ENCODE measurements at regions not wholly inside any gene's neighbourhood (a gene's known extent, or its start where the extent isn't known, plus 50 kb on each side); places are given as distances from the start of the nearest gene placed in this dataset.

DNA sequence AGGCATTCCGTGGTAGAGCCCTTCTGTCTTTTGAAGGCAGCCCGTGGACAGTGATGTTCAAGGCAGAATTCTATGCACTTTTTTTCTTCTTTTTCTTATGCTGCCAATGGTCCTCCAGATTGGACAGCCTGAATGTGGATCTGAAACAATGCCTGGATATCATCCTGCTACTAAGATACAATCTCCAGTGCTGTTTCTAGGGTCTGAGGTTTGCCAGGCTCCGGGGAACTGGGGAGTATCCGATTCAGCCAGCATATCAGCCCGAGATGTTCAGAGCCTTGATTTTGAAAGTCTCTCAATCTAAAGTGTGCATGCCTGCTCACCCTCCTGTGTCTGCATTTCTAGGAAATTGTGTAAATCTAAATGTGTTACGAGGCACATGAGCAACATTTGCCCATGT, 103.8 kb upstream of the WWC1 start:
- Mint-ChIP-seq H3K4me1 (no peaks in the 10 kb centered on the region), H3K27me3 (peaks cover 52% of the 10 kb centered on the region), H3K27ac (ENCODE audit: low read depth) (no peak overlapping the region), H3K36me3 (ENCODE audit: insufficient read depth) (no peaks in the 10 kb centered on the region), H3K4me3 (no peak overlapping the region), H3K9me3 (no peaks in the 10 kb centered on the region)
- DNase-seq (ENCODE audit: low spot score in 2 of 2) (no peak), ATAC-seq (replicated peaks; ENCODE audit: extremely low read depth, poor library complexity, severe bottlenecking) (no peak)

DNA sequence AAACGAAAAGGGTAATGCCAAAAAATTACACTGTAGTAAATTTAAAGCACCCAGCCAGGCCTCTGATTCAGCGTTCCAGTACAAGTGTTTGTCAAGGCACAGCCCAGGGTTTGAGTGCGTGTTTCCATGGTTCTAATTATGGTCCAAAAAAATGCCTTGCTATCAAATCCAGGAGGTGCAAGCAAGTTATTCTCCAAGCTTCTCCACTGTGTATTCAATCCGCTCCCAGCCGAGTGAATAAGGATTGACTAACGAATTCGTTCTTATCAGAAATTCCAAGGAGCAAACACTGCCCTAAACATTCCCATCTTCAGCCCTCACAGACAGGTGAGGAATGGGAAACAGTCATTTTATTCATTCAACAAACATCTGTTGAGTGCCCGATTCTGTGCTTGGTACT, 103.3 kb upstream of the WWC1 start:
- H3K9me3 Mint-ChIP-seq: no peaks in the 10 kb centered on the region
- H3K27ac Mint-ChIP-seq (ENCODE audit: low read depth): no peak overlapping the region
- no peaks in the 10 kb centered on the region for H3K4me1 Mint-ChIP-seq
- no peak for ATAC-seq (replicated peaks; ENCODE audit: extremely low read depth, poor library complexity, severe bottlenecking)
- no peaks in the 10 kb centered on the region for H3K36me3 Mint-ChIP-seq (ENCODE audit: insufficient read depth)
- H3K27me3 Mint-ChIP-seq: peaks cover 56% of the 10 kb centered on the region
- DNase-seq (ENCODE audit: low spot score in 2 of 2): no peak
- H3K4me3 Mint-ChIP-seq: no peak overlapping the region

DNA sequence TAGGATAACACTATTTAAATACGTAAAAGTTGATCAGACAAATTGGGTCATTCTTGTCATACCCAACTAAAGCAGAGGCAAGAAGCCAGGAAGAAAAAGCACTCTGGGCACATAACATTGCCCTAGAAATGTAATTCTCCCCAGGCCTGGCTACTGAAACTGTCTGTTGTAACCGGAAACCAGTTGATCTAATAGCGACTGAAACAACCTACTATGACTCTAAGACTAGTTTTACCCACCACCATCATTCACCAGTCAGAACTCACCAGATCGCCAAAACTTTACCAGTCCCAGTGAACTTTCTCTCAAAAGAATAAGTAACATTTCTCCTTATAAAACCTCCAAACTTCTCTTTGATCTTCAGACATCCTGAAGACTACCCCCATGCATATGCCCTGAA, 99.3 kb upstream of the WWC1 start:
- Mint-ChIP-seq H3K4me3 (no peak overlapping the region), H3K4me1 (no peaks in the 10 kb centered on the region), H3K36me3 (ENCODE audit: insufficient read depth) (no peaks in the 10 kb centered on the region), H3K27me3 (peaks cover 64% of the 10 kb centered on the region), H3K9me3 (no peaks in the 10 kb centered on the region), H3K27ac (ENCODE audit: low read depth) (no peak overlapping the region)
- ATAC-seq (replicated peaks; ENCODE audit: extremely low read depth, poor library complexity, severe bottlenecking): no peak
- DNase-seq (ENCODE audit: low spot score in 2 of 2): no peak

DNA sequence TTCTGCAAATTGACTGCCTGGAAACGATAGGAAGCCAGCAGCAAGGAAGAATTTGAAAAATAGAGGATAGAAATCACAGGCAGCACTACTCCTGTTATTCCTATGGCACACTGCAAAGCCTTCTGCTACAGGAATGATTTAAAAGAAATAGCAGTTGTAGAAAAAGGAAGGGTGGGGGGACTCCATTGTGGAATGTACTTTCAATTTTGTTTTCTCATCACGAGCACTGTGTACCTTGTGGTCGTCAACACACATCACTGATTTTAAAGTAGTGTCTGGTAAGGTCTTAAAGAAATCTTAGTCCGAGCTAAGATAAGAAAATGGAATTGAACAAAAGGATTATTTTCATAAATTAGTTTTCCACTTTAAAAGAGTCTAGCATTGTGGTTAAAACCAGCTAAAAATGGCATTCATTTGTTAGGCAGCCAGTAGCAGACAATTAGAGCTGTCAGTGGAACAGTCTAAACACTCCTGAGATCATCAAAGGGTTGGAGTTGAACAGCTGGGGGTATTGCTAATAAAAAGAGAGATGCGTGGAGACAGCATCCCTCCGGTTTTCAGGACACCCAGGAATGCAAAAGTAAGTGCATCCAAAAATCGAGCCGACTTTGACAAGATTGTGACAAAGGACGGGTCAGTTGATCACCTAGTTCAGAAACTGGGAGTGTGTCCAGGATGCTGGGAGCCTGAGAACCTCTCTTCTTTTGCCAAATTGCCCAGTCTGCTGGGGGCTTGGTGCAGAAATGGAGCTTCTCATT, 97.8 kb upstream of the WWC1 start:
- Mint-ChIP-seq H3K27ac (ENCODE audit: low read depth) (no peak overlapping the region), H3K4me1 (no peaks in the 10 kb centered on the region), H3K36me3 (ENCODE audit: insufficient read depth) (no peaks in the 10 kb centered on the region), H3K4me3 (no peak overlapping the region), H3K9me3 (no peaks in the 10 kb centered on the region), H3K27me3 (peaks cover 63% of the 10 kb centered on the region)
- ATAC-seq (replicated peaks; ENCODE audit: extremely low read depth, poor library complexity, severe bottlenecking) (no peak), DNase-seq (ENCODE audit: low spot score in 2 of 2) (no peak)

DNA sequence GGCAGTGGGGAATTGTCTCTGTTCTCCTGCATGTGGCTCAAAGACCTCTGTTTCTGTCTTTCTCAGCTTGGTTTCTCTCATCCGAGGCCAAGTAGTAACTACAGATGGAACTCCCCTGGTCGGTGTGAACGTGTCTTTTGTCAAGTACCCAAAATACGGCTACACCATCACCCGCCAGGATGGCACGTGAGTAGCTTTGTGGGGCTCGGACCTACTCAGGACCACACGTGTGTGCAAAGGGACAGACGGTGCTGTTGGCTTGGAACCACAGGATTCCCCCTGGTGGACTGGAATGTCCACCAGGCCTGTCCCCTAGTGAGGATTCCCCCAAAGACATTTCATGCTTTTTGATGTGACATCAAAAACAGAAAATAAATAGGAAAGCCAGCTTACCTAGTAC, 96.3 kb upstream of the WWC1 start:
- Mint-ChIP-seq H3K9me3 (no peaks in the 10 kb centered on the region), H3K36me3 (ENCODE audit: insufficient read depth) (no peaks in the 10 kb centered on the region), H3K27me3 (peaks cover 62% of the 10 kb centered on the region), H3K4me3 (no peak overlapping the region), H3K27ac (ENCODE audit: low read depth) (no peak overlapping the region), H3K4me1 (no peaks in the 10 kb centered on the region)
- no peak for DNase-seq (ENCODE audit: low spot score in 2 of 2)
- no peak for ATAC-seq (replicated peaks; ENCODE audit: extremely low read depth, poor library complexity, severe bottlenecking)

DNA sequence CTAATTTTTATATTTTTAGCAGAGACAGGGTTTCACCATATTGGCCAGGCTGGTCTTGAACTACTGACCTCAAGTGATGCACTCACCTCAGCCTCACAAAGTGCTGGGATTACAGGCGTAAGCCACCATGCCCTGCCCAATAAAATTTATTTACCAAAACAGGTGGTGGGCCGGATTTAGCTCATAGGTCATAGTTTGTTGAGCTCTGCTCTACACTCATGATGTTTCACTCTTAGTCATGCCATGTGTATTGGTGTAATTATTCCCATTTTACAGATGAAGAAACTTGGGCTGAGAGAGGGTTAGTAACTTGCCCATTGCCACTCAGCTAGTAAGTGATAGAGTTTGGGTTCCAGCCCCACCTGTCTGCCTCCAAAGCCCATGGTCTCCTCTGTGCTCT, 93.1 kb upstream of the WWC1 start:
- DNase-seq (ENCODE audit: low spot score in 2 of 2): no peak
- Mint-ChIP-seq H3K27ac (ENCODE audit: low read depth) (no peak overlapping the region), H3K4me1 (no peaks in the 10 kb centered on the region), H3K9me3 (no peaks in the 10 kb centered on the region), H3K4me3 (no peak overlapping the region), H3K36me3 (ENCODE audit: insufficient read depth) (no peaks in the 10 kb centered on the region), H3K27me3 (peaks cover 36% of the 10 kb centered on the region)
- ATAC-seq (replicated peaks; ENCODE audit: extremely low read depth, poor library complexity, severe bottlenecking): no peak

DNA sequence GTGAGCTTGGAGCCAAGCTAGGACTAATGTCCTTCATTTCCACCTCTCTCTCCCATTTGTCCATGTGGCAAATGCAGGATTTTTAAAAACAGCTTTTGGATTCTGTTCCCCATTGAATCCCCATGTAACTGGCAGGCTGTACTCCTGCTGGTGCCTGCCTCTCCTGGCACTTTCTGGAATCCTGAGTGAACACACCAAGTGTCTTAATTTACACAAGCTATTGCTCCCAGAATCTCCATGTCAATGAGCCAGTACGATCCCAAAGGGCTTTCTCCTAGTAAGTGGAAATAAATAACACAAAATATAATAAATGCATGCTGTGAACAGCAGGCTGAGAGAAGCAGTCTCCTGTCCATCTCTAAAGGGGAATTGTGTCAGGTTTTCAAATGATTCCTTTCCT, 88.4 kb upstream of the WWC1 start:
- Mint-ChIP-seq H3K4me3 (no peak overlapping the region), H3K36me3 (ENCODE audit: insufficient read depth) (no peaks in the 10 kb centered on the region), H3K4me1 (no peaks in the 10 kb centered on the region), H3K27me3 (peaks cover 16% of the 10 kb centered on the region), H3K27ac (ENCODE audit: low read depth) (no peak overlapping the region), H3K9me3 (no peaks in the 10 kb centered on the region)
- ATAC-seq (replicated peaks; ENCODE audit: extremely low read depth, poor library complexity, severe bottlenecking) (no peak), DNase-seq (ENCODE audit: low spot score in 2 of 2) (no peak)

DNA sequence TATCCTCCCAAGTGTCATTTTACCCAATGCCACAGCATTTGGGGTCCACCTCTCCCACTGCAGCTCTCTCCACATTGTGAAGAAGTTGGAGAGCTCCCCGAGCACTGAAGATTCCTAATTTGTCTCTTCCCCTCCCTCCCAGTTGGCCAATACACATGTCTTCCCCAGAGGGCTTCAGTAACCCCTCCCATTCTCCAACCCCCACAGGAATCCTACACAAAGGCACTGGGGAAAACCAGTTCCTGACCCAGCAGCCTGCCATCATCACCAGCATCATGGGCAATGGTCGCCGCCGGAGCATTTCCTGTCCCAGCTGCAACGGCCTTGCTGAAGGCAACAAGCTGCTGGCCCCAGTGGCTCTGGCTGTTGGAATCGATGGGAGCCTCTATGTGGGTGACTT, 87.3 kb upstream of the WWC1 start:
- Mint-ChIP-seq H3K36me3 (ENCODE audit: insufficient read depth) (no peaks in the 10 kb centered on the region), H3K4me1 (no peaks in the 10 kb centered on the region), H3K4me3 (no peak overlapping the region), H3K27me3 (peaks cover 16% of the 10 kb centered on the region), H3K9me3 (no peaks in the 10 kb centered on the region), H3K27ac (ENCODE audit: low read depth) (no peak overlapping the region)
- ATAC-seq (replicated peaks; ENCODE audit: extremely low read depth, poor library complexity, severe bottlenecking): no peak
- no peak for DNase-seq (ENCODE audit: low spot score in 2 of 2)

DNA sequence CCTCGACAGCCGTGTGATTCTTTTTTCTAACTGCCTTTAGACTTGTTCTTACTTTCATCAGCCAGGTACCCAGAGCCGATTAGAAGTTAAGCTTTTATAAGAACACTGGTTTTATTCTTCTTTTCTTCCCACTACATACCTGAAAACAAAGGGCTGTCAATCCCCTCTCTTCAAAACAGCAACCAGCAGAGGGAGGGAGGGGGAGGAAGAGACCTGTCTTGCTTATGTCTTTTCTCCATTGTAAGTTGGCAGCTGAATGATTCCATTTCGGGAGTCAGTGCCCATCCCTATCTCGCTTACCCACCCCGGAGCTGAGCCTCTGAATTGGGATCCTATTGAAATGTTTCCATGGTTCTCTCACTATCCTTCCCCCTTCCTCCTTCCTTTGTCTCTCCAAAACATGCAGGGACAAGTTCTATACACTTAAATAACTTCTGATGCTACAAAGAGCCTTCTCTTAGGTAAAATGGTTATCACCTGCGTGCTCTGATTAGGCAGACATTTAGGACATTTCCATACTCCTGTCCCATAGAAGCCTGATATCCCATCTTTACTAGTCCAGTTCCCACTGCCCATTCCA, 83.9 kb upstream of the WWC1 start:
- peaks cover 16% of the 10 kb centered on the region for H3K27me3 Mint-ChIP-seq
- no peaks in the 10 kb centered on the region for H3K9me3 Mint-ChIP-seq
- no peaks in the 10 kb centered on the region for H3K4me1 Mint-ChIP-seq
- ATAC-seq (replicated peaks; ENCODE audit: extremely low read depth, poor library complexity, severe bottlenecking): no peak
- no peak overlapping the region for H3K4me3 Mint-ChIP-seq
- H3K36me3 Mint-ChIP-seq (ENCODE audit: insufficient read depth): no peaks in the 10 kb centered on the region
- no peak overlapping the region for H3K27ac Mint-ChIP-seq (ENCODE audit: low read depth)
- DNase-seq (ENCODE audit: low spot score in 2 of 2): no peak

DNA sequence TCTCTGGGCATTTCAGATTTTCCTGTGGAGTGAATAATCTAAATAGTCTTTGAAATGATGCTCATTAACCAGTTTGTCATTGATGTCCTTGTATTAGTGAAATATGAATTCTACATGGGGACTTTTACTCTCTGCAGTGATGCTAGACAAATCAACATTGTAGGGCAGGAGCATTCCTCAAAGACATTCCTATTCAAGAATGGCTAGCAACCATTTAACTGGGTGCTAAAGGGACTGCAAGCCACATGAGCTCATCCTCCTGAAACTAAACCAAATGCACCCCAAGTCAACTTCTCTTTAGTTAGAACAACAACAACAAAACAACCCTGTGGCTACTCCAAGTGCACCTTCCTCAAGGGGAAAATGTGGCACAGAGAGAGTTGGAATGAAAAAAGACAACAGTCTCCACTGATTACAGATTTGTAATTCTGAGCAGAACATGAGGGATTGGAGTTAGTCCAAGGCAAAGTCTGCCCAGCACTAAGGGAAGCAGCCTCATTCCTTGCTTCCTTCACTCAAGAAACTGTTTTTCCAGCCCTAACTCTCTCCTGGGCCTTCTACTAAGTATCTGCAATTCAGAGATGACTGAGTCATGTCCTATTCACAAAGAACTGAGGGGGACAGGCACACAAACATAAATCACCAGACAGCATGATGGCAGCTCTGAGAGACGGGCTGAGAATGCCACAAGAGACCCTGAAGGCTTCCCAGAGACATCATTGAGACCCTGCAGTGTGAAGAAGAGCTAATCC, 82.0 kb upstream of the WWC1 start:
- ATAC-seq (replicated peaks; ENCODE audit: extremely low read depth, poor library complexity, severe bottlenecking) (no peak), DNase-seq (ENCODE audit: low spot score in 2 of 2) (no peak)
- H3K27me3 Mint-ChIP-seq: peaks cover under 1% of the 10 kb centered on the region
- H3K4me1 Mint-ChIP-seq: no peaks in the 10 kb centered on the region
- H3K36me3 Mint-ChIP-seq (ENCODE audit: insufficient read depth): no peaks in the 10 kb centered on the region
- H3K9me3 Mint-ChIP-seq: no peaks in the 10 kb centered on the region
- H3K4me3 Mint-ChIP-seq: no peak overlapping the region
- H3K27ac Mint-ChIP-seq (ENCODE audit: low read depth): no peak overlapping the region

DNA sequence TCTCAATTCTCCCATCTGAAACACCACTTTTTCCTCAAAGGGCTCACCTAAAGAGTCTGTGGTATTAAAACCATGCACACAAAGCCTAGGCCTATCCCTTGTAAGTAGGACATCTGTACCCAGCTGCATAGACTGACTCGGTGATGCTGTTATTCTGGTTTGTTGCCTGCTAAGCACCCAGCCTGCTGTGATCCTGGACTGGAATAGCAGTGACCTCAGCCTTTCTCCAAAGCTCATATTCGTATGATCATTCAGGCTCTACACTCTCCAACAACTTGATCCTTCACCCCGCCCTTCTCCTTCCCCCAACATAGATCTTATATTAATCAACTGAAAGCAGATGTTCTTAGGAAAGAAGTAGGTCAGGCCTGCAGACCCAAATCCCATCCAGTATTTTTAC, 81.4 kb upstream of the WWC1 start:
- DNase-seq (ENCODE audit: low spot score in 2 of 2) (no peak), ATAC-seq (replicated peaks; ENCODE audit: extremely low read depth, poor library complexity, severe bottlenecking) (no peak)
- H3K4me1 Mint-ChIP-seq: no peaks in the 10 kb centered on the region
- H3K27me3 Mint-ChIP-seq: no peaks in the 10 kb centered on the region
- H3K9me3 Mint-ChIP-seq: no peaks in the 10 kb centered on the region
- no peaks in the 10 kb centered on the region for H3K36me3 Mint-ChIP-seq (ENCODE audit: insufficient read depth)
- H3K27ac Mint-ChIP-seq (ENCODE audit: low read depth): no peak overlapping the region
- no peak overlapping the region for H3K4me3 Mint-ChIP-seq

DNA sequence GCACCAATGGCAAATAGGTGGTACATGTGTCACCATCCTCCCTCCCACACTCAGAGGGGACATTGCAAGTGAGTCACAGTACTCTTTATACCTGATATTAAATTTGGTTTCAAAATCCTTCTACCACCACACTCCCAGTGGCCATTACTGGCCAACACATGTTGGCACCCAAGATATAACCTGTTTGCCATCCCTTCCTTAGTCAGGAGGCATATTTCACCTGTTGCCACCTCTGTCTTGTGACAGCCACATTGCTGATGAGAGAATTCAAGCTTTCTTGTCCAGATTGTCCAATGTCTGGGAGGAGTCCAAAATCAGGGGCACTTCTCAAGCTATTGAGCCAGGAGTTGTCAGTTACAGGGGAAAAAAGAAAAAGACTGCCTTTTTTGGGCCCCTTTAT, 80.2 kb upstream of the WWC1 start:
- Mint-ChIP-seq H3K36me3 (ENCODE audit: insufficient read depth) (no peaks in the 10 kb centered on the region), H3K27me3 (no peaks in the 10 kb centered on the region), H3K27ac (ENCODE audit: low read depth) (no peak overlapping the region), H3K9me3 (no peaks in the 10 kb centered on the region), H3K4me1 (no peaks in the 10 kb centered on the region), H3K4me3 (no peak overlapping the region)
- ATAC-seq (replicated peaks; ENCODE audit: extremely low read depth, poor library complexity, severe bottlenecking): no peak
- DNase-seq (ENCODE audit: low spot score in 2 of 2): no peak

DNA sequence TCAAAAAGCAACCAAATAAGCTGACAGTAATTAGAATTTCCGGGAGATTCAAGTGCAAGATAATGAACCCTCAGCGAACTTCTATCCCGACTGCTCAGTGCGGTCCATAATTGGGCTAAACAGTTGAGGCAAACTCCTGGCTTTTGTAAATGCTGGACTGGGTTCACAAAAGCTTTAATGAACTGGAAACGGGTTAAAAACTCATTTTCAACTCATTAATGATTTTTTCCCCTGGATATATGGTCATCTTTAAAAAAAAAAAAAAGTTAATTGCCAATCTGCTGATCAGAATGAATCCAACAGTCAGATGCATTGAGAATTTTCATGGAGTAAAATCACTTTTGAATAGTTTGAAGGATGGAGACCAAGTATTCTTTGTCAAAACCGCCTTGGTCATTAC, 79.5 kb upstream of the WWC1 start:
- no peak for ATAC-seq (replicated peaks; ENCODE audit: extremely low read depth, poor library complexity, severe bottlenecking)
- Mint-ChIP-seq H3K36me3 (ENCODE audit: insufficient read depth) (no peaks in the 10 kb centered on the region), H3K27ac (ENCODE audit: low read depth) (no peak overlapping the region), H3K27me3 (no peaks in the 10 kb centered on the region), H3K9me3 (no peaks in the 10 kb centered on the region), H3K4me3 (no peak overlapping the region), H3K4me1 (no peaks in the 10 kb centered on the region)
- no peak for DNase-seq (ENCODE audit: low spot score in 2 of 2)
